ENCODE measurements at regions not wholly inside any gene's neighbourhood (a gene's known extent, or its start where the extent isn't known, plus 50 kb on each side); places are given as distances from the start of the nearest gene placed in this dataset.

DNA sequence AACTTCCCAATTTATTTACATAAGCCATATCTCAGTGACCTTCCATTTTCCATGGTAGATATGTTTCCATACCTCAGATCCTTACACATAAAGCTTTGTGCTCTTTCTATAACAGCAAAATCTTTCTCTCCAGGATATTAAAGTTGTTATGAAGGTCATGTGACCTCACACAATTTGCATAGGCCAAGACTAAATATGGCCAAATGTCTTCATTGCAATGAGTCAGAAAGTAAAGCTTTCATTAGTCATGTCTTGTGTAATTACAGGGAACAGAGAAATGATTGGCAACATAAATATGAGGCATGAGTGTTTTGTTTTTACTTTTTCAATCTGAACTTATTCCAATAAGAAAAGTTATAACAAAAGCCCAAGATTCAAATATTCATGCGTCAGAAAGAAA lies 243.5 kb downstream of the ASXL3 start:
- TF ChIP-seq, protein P1, sequence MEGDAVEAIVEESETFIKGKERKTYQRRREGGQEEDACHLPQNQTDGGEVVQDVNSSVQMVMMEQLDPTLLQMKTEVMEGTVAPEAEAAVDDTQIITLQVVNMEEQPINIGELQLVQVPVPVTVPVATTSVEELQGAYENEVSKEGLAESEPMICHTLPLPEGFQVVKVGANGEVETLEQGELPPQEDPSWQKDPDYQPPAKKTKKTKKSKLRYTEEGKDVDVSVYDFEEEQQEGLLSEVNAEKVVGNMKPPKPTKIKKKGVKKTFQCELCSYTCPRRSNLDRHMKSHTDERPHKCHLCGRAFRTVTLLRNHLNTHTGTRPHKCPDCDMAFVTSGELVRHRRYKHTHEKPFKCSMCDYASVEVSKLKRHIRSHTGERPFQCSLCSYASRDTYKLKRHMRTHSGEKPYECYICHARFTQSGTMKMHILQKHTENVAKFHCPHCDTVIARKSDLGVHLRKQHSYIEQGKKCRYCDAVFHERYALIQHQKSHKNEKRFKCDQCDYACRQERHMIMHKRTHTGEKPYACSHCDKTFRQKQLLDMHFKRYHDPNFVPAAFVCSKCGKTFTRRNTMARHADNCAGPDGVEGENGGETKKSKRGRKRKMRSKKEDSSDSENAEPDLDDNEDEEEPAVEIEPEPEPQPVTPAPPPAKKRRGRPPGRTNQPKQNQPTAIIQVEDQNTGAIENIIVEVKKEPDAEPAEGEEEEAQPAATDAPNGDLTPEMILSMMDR (conservative IDR thresholded peaks at IDR 0.05; ENCODE audit: low read depth, low read length): no peak
- TF ChIP-seq EZH2phosphoT487 (IDR thresholded peaks at IDR 0.05; ENCODE audit: borderline replicate concordance, low read length): no peak
- TF ChIP-seq EZH2 (IDR thresholded peaks at IDR 0.05; ENCODE audit: low read length, unreplicated experiment): no peak
